Breast epithelium (tissue), 4 donors: ENCODE measurements at regions not wholly inside any gene's neighbourhood (a gene's known extent, or its start where the extent isn't known, plus 50 kb on each side); places are given as distances from the start of the nearest gene placed in this dataset.
"Not testable (repeated sequence)": the region's sequence is repeated elsewhere in the genome, so short reads cannot be mapped to it uniquely, and the experiment has no call there.

Source experiments
- DNase-seq, 2 donors: peaks; one replicate each; pipeline ENCODE4 v3.0.0-alpha.2; 2019; ENCODE audit warnings: low spot score in 2 of 2
- H3K27ac ChIP-seq, 2 donors: fragments of 200-600 bp; sonication (generic) in 1 of 2; one replicate each; pipeline ENCODE4 v1.5.1; 2016 to 2019; ENCODE audit warnings: mild to moderate bottlenecking in 1 of 2
- H3K27me3 ChIP-seq, 2 donors: fragments of 200-600 bp; sonication (generic) in 1 of 2; one replicate each; pipeline versions ENCODE4 v1.5.1 to v1.6.0; 2017 to 2019; ENCODE audit warnings: control low read depth in 1 of 2, mild to moderate bottlenecking in 1 of 2
- H3K36me3 ChIP-seq: fragments of 200-600 bp; one replicate; pipeline ENCODE4 v1.5.1; 2019
- H3K4me1 ChIP-seq, 2 donors: fragments of 200-600 bp; sonication (generic); one replicate each; pipeline ENCODE4 v1.5.1; 2016 to 2019; ENCODE audit warnings: control low read depth in 1 of 2
- H3K4me3 ChIP-seq, 3 donors: fragments of 200-600 bp; sonication (generic); 1 replicate in 2 of 3; 2 replicates in 1 of 3; pipeline ENCODE4 v1.5.1; 2016 to 2019; ENCODE audit warnings: mild to moderate bottlenecking in 3 of 3, moderate library complexity in 2 of 3
- H3K9me3 ChIP-seq, 2 donors: fragments of 200-600 bp; sonication (generic) in 1 of 2; one replicate each; pipeline ENCODE4 v1.5.1; 2016 to 2019; ENCODE audit warnings: control low read depth in 1 of 2
- CTCF ChIP-seq, 3 donors: fragments of 450-650 bp; IDR thresholded peaks; one replicate each; pipeline ENCODE4 v1.5.1; 2016 to 2017; ENCODE audit warnings: antibody characterized with exemption in 3 of 3, mild to moderate bottlenecking in 3 of 3, moderate library complexity in 3 of 3
- POLR2A ChIP-seq: fragments of 450-650 bp; IDR thresholded peaks from one replicate; pipeline ENCODE4 v1.6.1; 2016; ENCODE audit warnings: antibody characterized with exemption, mild to moderate bottlenecking, moderate library complexity
- POLR2AphosphoS5 ChIP-seq, 3 donors: sonication (generic); formaldehyde crosslinking; IDR thresholded peaks; one replicate each; pipeline ENCODE4 v1.6.1; 2017; ENCODE audit warnings: antibody characterized with exemption in 3 of 3
- intact Hi-C: fragments of 100-400 bp; cut with DNase I; formaldehyde crosslinking; loops from one replicate; pipeline ENCODE4 v1.15.1; 2023; ENCODE audit warnings: low total_unique reads

- DNase-seq = no peak
- Histone ChIP-seq H3K4me1 (no peaks in the 10 kb centered on the region), H3K9me3 (no peaks in the 10 kb centered on the region), H3K36me3 (no peaks in the 10 kb centered on the region), H3K27me3 (no peaks in the 10 kb centered on the region), H3K4me3 (no peak overlapping the region), H3K27ac (no peak overlapping the region)
- intact Hi-C loops = no loop called here
- TF ChIP-seq CTCF (IDR thresholded peaks at IDR 0.05) = no peak
- TF ChIP-seq POLR2A = no peak
- TF ChIP-seq POLR2AphosphoS5 (IDR thresholded peaks at IDR 0.05) = no peak
These were observed 165.4 kb downstream of the UTP18 start for GRCh38 chr17:51425773-51426172.

- no peaks in the 10 kb centered on the region for H3K4me1 ChIP-seq
- no peak overlapping the region for H3K4me3 ChIP-seq
- intact Hi-C loops = no loop called here
- no peaks in the 10 kb centered on the region for H3K27me3 ChIP-seq
- TF ChIP-seq POLR2A (no peak), POLR2AphosphoS5 (IDR thresholded peaks at IDR 0.05) (no peak), CTCF (IDR thresholded peaks at IDR 0.05) (no peak)
- H3K27ac ChIP-seq = no peak overlapping the region
- no peaks in the 10 kb centered on the region for H3K9me3 ChIP-seq
- no peaks in the 10 kb centered on the region for H3K36me3 ChIP-seq
- DNase-seq = no peak
These were observed 167.0 kb downstream of the UTP18 start for GRCh38 chr17:51427323-51427811.

- H3K36me3 ChIP-seq = no peaks in the 10 kb centered on the region
- intact Hi-C loops = no loop called here
- H3K27me3 ChIP-seq = no peaks in the 10 kb centered on the region
- no peaks in the 10 kb centered on the region for H3K4me1 ChIP-seq
- H3K4me3 ChIP-seq = no peak overlapping the region
- H3K9me3 ChIP-seq = no peaks in the 10 kb centered on the region
- no peak for TF ChIP-seq CTCF (IDR thresholded peaks at IDR 0.05)
- no peak for TF ChIP-seq POLR2A
- TF ChIP-seq POLR2AphosphoS5 (IDR thresholded peaks at IDR 0.05) = no peak
- H3K27ac ChIP-seq = no peak overlapping the region
- no peak for DNase-seq
These were observed 167.5 kb downstream of the UTP18 start for GRCh38 chr17:51427856-51428255.

GRCh38 chr17:51428668-51429495 lies 168.5 kb downstream of the UTP18 start:
- Histone ChIP-seq H3K4me1 (no peaks in the 10 kb centered on the region), H3K9me3 (no peaks in the 10 kb centered on the region), H3K27ac (no peak overlapping the region), H3K27me3 (no peaks in the 10 kb centered on the region), H3K4me3 (no peak overlapping the region), H3K36me3 (no peaks in the 10 kb centered on the region)
- intact Hi-C loops = no loop called here
- no peak for DNase-seq
- TF ChIP-seq POLR2AphosphoS5 (IDR thresholded peaks at IDR 0.05) = no peak
- TF ChIP-seq POLR2A = no peak
- TF ChIP-seq CTCF (IDR thresholded peaks at IDR 0.05) = no peak

- H3K9me3 ChIP-seq, H3K36me3 ChIP-seq, H3K4me3 ChIP-seq, intact Hi-C loops, H3K27me3 ChIP-seq, H3K27ac ChIP-seq, DNase-seq, H3K4me1 ChIP-seq: not testable (repeated sequence)
These were observed 169.6 kb downstream of the UTP18 start for GRCh38 chr17:51429938-51430337.
